Hematopoietic multipotent progenitor cell (in vitro differentiated cells): ENCODE measurements at regions not wholly inside any gene's neighbourhood (a gene's known extent, or its start where the extent isn't known, plus 50 kb on each side); places are given as distances from the start of the nearest gene placed in this dataset.
"Not testable (repeated sequence)": the region's sequence is repeated elsewhere in the genome, so short reads cannot be mapped to it uniquely, and the experiment has no call there.

Experiments
- DNase-seq, 3 donors: peaks; one replicate each; pipeline ENCODE4 v3.0.0-alpha.2; 2011 to 2015; ENCODE audit warnings: low read depth in 2 of 3, low spot score in 2 of 3

- DNase-seq = no peak
Measured at GRCh38 chr3:162684260-162684659, 1187.7 kb downstream of the OTOL1 start.

DNA sequence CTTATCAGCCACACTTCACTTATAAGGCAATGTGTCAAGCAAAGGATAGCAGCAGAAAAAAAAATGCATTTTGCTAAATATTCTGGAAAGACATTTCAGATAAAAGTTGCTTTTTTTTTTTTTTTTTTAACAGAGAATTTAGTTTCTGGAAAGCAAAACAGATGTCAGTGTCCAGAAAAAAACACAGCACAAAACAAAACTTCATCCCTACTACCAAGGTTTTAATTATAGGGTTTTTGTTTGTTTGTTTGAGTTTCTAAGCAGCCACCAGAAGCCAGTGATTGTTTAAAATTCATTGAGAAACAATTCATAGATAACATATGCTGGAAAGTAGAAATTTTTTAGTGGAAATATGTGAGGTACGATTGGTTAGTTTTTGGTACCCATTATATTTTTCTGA lies 1202.7 kb downstream of the OTOL1 start:
- no peak for DNase-seq

DNA sequence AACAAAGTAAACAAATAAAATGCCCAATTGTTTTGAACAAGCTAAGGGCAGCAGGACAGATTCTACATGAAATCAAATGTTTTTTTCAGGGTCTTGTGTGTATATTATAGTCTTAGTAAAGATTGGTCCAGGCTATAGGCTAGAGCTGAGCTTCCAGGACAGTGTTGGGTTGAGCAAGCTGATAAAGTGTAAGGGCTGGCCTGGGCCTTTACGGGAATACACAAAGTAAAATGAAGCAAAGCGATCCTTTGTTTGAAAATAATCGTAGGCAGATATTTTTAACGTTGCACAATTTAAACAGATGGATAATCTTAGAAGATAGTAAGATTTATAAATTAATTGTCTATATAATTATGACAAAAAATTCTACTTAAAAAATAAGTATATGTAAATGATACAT lies 1204.6 kb downstream of the OTOL1 start:
- no peak for DNase-seq

DNA sequence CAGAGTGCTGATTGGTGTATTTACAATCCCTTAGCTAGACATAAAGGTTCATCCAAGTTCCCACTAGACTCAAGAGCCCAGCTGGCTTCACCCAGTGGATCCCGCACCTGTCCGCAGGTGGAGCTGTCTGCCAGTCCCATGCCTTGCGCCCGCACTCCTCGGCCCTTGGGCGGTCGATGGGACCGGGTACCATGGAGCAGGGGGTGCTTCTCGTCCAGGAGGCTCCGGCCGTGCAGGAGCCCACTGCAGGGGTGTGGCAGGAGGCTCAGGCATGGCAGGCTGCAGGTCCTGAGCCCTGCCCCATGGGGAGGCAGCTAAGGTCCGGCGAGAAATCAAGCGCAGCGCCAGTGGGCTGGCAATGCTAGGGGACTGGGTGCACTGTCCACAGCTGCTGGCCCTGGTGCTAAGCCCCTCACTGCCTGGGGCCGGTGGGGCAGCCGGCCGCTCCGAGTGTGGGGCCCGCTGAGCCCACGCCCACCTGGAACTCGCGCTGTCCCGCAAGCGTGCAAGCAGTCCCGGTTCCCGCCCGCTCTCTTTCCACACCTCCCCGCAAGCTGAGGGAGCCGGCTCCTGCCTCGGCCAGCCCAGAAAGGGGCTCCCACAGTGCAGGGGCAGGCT lies 1206.3 kb downstream of the OTOL1 start:
- DNase-seq = no peak

DNA sequence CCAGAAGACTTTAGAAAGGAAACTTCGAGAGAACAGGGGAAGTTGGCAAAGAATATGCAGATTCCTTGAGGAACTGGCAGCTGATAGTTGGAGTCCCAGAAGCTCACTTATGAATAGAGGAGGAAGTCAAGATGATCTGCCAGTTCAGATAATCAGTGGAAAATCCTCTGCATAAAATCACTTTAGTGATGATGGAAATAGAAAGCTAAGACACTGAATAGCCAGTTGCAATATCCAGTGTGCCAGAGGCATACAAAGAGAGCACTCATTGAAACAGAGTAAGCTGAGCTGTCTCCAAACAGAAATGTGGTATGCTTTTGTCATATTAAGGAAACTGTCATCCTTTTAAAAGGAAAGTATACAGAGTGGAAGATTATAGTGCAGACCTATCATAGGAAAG lies 1207.6 kb downstream of the OTOL1 start:
- no peak for DNase-seq

DNA sequence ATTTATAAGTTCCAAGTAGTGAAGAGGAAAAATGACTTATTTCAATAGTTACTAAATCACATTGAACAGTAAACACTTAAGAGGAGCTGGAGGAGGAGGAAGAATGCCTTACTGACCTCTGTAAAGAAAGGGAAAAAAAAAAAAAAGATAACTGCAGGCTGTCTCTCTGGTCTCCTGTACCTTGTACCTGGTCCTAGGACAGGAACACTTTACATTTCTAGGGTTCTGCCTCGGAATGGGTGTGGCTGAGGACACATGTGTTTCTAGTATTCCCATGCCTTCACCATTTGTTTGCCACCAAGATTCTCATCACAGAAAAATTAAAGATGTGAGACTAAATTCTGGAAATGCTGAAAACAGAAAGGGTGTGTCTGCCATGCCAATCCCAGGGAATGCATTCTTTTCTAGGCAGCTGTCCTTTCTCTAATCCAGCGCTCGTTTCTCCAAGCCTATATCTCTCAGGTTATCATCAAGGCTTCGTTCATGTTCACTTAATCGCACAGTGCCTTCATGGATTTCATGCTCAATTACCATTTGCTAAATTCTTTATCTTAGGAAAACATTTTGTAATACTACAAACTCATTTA lies 1208.3 kb downstream of the OTOL1 start:
- no peak for DNase-seq

DNA sequence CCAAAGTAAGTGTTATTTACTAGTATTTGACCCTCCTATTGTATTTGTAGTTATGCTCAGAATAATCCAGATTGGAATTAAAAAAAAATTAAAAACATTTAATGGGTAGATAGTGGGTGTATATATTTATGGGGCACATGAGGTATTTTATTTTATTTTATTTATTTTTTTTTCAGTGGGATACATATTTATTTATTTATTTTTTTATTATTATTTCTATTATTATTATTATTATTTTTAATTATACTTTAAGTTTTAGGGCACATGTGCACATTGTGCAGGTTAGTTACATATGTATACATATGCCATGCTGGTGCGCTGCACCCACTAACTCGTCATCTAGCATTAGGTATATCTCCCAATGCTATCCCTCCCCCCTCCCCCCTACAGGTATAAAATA lies 1211.8 kb downstream of the OTOL1 start:
- DNase-seq = not testable (repeated sequence)

GRCh38 chr3:162708942-162709706 lies 1212.5 kb downstream of the OTOL1 start:
- not testable (repeated sequence) for DNase-seq

DNA sequence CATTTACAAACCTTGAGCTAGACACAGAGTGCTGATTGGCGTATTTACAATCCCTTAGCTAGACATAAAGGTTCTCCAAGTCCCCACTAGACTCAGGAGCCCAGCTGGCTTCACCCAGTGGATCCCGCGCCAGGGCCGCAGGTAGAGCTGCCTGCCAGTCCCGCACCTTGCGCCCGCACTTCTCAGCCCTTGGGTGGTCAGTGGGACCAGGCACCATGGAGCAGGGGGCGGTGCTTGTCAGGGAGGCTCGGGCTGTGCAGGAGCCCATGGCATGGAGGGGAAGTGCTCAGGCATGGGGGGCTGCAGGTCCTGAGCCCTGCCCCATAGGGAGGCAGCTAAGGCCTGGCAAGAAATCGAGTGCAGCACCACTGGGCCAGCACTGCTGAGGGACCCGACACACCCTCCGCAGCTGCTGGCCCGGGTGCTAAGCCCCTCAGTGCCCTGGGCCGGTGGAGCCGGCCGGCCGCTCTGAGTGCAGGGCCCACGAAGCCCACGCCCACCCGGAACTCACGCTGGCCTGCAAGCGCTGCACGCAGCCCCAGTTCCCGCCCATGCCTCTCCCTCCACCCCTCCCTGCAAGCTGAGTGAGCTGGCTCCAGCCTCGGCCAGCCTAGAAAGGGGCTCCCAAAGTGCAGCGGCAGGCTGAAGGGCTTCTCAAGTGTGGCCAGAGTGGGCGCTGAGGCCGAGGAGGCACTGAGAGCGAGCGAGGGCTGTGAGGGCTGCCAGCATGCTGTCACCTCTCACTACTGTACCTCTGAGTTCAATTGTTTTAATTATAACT lies 1213.9 kb downstream of the OTOL1 start:
- no peak for DNase-seq

DNA sequence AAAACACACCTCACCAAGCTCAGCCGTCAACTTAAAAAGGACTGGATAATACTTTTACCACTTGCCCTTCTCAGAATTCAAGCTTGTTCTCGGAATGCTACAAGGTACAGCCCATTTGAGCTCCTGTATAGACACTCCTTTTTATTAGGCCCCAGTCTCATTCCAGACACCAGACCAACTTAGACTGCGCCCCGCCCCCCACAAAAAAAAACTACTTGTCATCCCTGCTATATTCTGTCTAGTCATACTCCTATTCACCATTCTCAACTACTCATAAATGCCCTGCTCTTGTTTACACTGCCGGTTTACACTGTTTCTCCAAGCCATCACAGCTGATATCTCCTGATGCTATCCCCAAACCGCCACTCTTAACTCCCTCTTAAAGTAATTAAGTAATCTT lies 1220.5 kb downstream of the OTOL1 start:
- not testable (repeated sequence) for DNase-seq

DNA sequence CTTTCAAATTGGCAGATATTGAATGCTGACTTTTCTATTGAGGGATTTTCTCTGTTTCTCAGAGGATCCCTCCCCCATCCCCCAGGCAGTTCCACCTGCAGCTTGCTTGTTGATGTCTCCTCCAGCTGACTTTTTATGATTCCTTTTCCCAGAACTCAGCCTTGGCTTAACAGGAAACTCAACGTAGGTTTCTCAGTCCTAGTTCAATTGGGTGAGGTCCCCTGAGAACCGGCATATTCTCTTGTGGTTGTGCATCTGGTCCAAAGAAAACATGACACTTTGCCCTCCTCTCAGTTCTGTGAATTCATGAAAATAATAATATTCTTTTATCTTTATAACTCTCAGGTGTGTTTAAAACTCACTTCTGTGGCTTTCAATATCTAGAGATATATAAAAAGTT lies 1222.1 kb downstream of the OTOL1 start:
- no peak for DNase-seq

- DNase-seq = no peak
Measured at GRCh38 chr3:162719684-162720341, 1223.2 kb downstream of the OTOL1 start.

DNA sequence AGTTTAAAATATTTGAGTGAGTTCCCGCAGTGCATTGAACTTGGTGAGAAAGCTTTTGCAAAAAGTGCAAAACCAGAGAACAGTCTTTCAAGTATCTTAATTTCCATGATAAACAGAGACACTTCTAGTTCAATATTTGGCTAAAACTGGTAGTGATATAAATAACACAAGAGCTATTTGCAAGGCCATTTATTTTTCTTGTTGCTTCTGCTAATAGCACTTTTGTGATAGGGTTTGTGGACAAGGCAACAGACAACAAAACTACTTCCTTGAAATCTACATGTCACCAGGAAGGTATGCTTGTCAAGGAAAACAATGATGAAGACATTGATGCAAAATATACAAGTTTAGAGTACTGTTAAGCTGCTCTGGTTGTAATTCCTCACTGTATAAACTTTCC lies 1225.1 kb downstream of the OTOL1 start:
- DNase-seq = no peak

GRCh38 chr3:162722337-162722736 lies 1225.7 kb downstream of the OTOL1 start:
- DNase-seq = no peak

GRCh38 chr3:162722796-162723195 lies 1226.2 kb downstream of the OTOL1 start:
- DNase-seq = not testable (repeated sequence)

DNA sequence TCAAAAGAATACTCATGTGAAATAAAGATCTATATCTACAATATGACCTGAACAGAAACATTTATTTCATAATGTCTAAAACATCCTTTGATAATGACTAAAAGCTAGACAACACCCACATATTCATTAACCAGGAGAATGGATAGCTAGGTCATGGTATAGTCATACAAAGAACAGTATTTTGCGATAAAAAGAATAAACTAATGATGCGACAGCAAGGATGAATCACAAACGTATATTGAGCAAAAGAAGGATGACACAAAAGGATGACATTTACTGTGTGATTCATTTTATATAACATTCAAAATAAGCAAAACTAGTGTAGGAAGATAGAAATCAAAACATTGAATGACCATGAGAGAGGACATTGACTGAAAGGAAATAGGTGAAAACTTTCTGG lies 1233.1 kb downstream of the OTOL1 start:
- DNase-seq = no peak

DNA sequence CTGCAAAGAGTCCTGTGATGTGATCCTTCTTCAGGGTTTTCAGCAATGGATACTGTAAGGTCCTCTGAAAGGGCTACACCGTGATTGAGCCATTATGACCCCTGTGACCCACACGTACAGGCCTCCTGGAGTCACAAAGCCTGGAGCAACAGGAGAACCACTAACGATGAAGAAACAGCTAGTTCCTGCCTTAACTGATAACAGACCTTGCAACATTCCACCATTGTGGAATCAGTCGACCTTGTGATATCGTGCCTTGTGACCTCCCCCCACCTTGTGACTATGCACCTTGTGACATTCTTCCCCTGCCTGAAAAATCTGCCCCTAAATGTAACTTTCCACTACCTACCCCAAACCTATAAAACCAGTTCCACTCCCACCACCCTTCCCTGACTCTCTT lies 1235.4 kb downstream of the OTOL1 start:
- not testable (repeated sequence) for DNase-seq

DNA sequence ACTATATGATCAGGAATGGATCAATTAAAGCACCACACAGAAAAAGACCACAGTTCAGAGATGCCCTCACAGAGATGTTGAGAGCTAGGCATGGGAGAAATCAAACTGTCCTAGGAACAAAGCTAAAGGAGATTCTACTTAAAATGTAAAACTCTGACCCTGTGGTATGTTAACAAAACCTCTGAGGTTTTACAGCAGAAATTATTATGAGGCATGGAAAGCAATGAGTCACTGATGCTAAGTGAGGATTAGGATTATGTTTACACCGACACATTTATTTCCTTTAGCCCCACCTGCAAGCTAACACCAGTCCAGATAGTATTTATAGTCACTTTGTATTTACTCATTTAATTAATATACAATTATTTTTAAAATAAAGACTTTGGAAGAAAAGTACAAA lies 1242.2 kb downstream of the OTOL1 start:
- no peak for DNase-seq

DNA sequence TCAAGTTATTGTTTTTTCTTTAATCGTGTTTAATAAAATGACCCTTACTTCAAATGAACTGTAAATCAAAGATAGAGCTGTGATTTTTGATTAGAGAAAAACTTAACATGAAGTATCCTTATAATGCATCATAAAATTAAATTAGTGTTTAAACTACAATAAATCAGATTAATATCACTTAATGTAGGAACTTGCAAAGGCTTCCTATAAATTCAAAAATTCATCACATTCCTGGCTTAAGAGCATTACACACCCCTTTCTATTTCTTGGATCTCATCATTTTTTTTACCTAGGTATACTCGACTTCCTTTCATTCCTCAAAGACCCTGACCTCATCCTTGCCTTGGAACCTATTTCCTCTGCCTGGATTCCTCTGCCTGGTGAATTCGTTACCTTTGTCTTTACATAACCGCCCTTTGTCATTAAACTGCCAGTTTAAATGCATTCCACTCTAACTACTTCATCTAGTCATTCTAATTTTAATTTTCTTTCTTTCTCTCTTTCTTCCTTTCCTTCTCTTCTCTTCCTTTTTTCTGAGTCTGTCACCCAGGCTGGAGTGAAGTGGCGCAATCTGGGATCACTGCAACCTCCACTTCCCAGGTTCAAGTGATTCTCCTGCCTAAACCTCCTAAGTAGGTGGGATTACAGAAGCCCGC lies 1244.5 kb downstream of the OTOL1 start:
- no peak for DNase-seq

GRCh38 chr3:162742159-162742717 lies 1245.6 kb downstream of the OTOL1 start:
- DNase-seq = no peak
